ENCODE measurements at regions not wholly inside any gene's neighbourhood (a gene's known extent, or its start where the extent isn't known, plus 50 kb on each side); places are given as distances from the start of the nearest gene placed in this dataset.

- no peak overlapping the region for H3K9ac ChIP-seq (ENCODE audit: low read length in 2 of 2)
- no peak overlapping the region for H3K4me3 ChIP-seq (ENCODE audit: low read length in 2 of 2)
- H3K36me3 ChIP-seq (ENCODE audit: control insufficient read depth in 2 of 2, insufficient read depth in 2 of 2, low read length in 2 of 2) = no peaks in the 10 kb centered on the region
- no peaks in the 10 kb centered on the region for H3K27me3 ChIP-seq (ENCODE audit: control insufficient read depth in 1 of 2, insufficient read depth in 2 of 2, low read length in 2 of 2)
- H3K4me1 ChIP-seq (ENCODE audit: control insufficient read depth, insufficient read depth, low read length) = no peaks in the 10 kb centered on the region
- H3K27ac ChIP-seq (ENCODE audit: low read length) = no peak overlapping the region
- H3K9me3 ChIP-seq (ENCODE audit: control insufficient read depth in 2 of 2, low read length in 2 of 2) = no peaks in the 10 kb centered on the region
These were observed 50.6 kb upstream of the L3MBTL4 start for GRCh38 chr18:6465281-6465680.

GRCh38 chr18:6476190-6476589 lies 61.5 kb upstream of the L3MBTL4 start:
- H3K4me1 ChIP-seq (ENCODE audit: control insufficient read depth, insufficient read depth, low read length) = no peaks in the 10 kb centered on the region
- H3K27me3 ChIP-seq (ENCODE audit: control insufficient read depth in 1 of 2, insufficient read depth in 2 of 2, low read length in 2 of 2) = peaks cover 0 to 2% of the 10 kb centered on the region in 2 donors
- no peaks in the 10 kb centered on the region for H3K36me3 ChIP-seq (ENCODE audit: control insufficient read depth in 2 of 2, insufficient read depth in 2 of 2, low read length in 2 of 2)
- H3K9ac ChIP-seq (ENCODE audit: low read length in 2 of 2) = no peak overlapping the region
- no peak overlapping the region for H3K4me3 ChIP-seq (ENCODE audit: low read length in 2 of 2)
- no peaks in the 10 kb centered on the region for H3K9me3 ChIP-seq (ENCODE audit: control insufficient read depth in 2 of 2, low read length in 2 of 2)
- H3K27ac ChIP-seq (ENCODE audit: low read length) = no peak overlapping the region

GRCh38 chr18:6476880-6477279 lies 62.2 kb upstream of the L3MBTL4 start:
- Histone ChIP-seq H3K27ac (ENCODE audit: low read length) (no peak overlapping the region), H3K4me3 (ENCODE audit: low read length in 2 of 2) (no peak overlapping the region), H3K9ac (ENCODE audit: low read length in 2 of 2) (no peak overlapping the region), H3K36me3 (ENCODE audit: control insufficient read depth in 2 of 2, insufficient read depth in 2 of 2, low read length in 2 of 2) (no peaks in the 10 kb centered on the region), H3K27me3 (ENCODE audit: control insufficient read depth in 1 of 2, insufficient read depth in 2 of 2, low read length in 2 of 2) (peaks cover 0 to 2% of the 10 kb centered on the region in 2 donors), H3K4me1 (ENCODE audit: control insufficient read depth, insufficient read depth, low read length) (no peaks in the 10 kb centered on the region), H3K9me3 (ENCODE audit: control insufficient read depth in 2 of 2, low read length in 2 of 2) (no peaks in the 10 kb centered on the region)

- Histone ChIP-seq H3K27ac (ENCODE audit: low read length) (no peak overlapping the region), H3K9me3 (ENCODE audit: control insufficient read depth in 2 of 2, low read length in 2 of 2) (no peaks in the 10 kb centered on the region), H3K9ac (ENCODE audit: low read length in 2 of 2) (no peak overlapping the region), H3K36me3 (ENCODE audit: control insufficient read depth in 2 of 2, insufficient read depth in 2 of 2, low read length in 2 of 2) (no peaks in the 10 kb centered on the region), H3K4me1 (ENCODE audit: control insufficient read depth, insufficient read depth, low read length) (peaks cover 3% of the 10 kb centered on the region), H3K27me3 (ENCODE audit: control insufficient read depth in 1 of 2, insufficient read depth in 2 of 2, low read length in 2 of 2) (peaks cover 0 to 2% of the 10 kb centered on the region in 2 donors), H3K4me3 (ENCODE audit: low read length in 2 of 2) (no peak overlapping the region)
These were observed 63.4 kb upstream of the L3MBTL4 start for GRCh38 chr18:6478121-6478520.

- no peaks in the 10 kb centered on the region for H3K36me3 ChIP-seq (ENCODE audit: control insufficient read depth in 2 of 2, insufficient read depth in 2 of 2, low read length in 2 of 2)
- H3K27ac ChIP-seq (ENCODE audit: low read length) = no peak overlapping the region
- no peak overlapping the region for H3K4me3 ChIP-seq (ENCODE audit: low read length in 2 of 2)
- H3K9ac ChIP-seq (ENCODE audit: low read length in 2 of 2) = no peak overlapping the region
- H3K4me1 ChIP-seq (ENCODE audit: control insufficient read depth, insufficient read depth, low read length) = peaks cover 3% of the 10 kb centered on the region
- no peaks in the 10 kb centered on the region for H3K9me3 ChIP-seq (ENCODE audit: control insufficient read depth in 2 of 2, low read length in 2 of 2)
- H3K27me3 ChIP-seq (ENCODE audit: control insufficient read depth in 1 of 2, insufficient read depth in 2 of 2, low read length in 2 of 2) = peaks cover 0 to 2% of the 10 kb centered on the region in 2 donors
These were observed 65.0 kb upstream of the L3MBTL4 start for GRCh38 chr18:6479699-6480098.

- no peaks in the 10 kb centered on the region for H3K9me3 ChIP-seq (ENCODE audit: control insufficient read depth in 2 of 2, low read length in 2 of 2)
- H3K4me3 ChIP-seq (ENCODE audit: low read length in 2 of 2) = no peak overlapping the region
- no peaks in the 10 kb centered on the region for H3K27me3 ChIP-seq (ENCODE audit: control insufficient read depth in 1 of 2, insufficient read depth in 2 of 2, low read length in 2 of 2)
- H3K36me3 ChIP-seq (ENCODE audit: control insufficient read depth in 2 of 2, insufficient read depth in 2 of 2, low read length in 2 of 2) = no peaks in the 10 kb centered on the region
- no peak overlapping the region for H3K9ac ChIP-seq (ENCODE audit: low read length in 2 of 2)
- no peak overlapping the region for H3K27ac ChIP-seq (ENCODE audit: low read length)
- H3K4me1 ChIP-seq (ENCODE audit: control insufficient read depth, insufficient read depth, low read length) = peaks cover 3% of the 10 kb centered on the region
These were observed 67.7 kb upstream of the L3MBTL4 start for GRCh38 chr18:6482198-6482977.

- Histone ChIP-seq H3K4me3 (ENCODE audit: low read length in 2 of 2) (no peak overlapping the region), H3K36me3 (ENCODE audit: control insufficient read depth in 2 of 2, insufficient read depth in 2 of 2, low read length in 2 of 2) (no peaks in the 10 kb centered on the region), H3K27me3 (ENCODE audit: control insufficient read depth in 1 of 2, insufficient read depth in 2 of 2, low read length in 2 of 2) (no peaks in the 10 kb centered on the region), H3K4me1 (ENCODE audit: control insufficient read depth, insufficient read depth, low read length) (peaks cover 3% of the 10 kb centered on the region), H3K27ac (ENCODE audit: low read length) (no peak overlapping the region), H3K9ac (ENCODE audit: low read length in 2 of 2) (no peak overlapping the region), H3K9me3 (ENCODE audit: control insufficient read depth in 2 of 2, low read length in 2 of 2) (no peaks in the 10 kb centered on the region)
These were observed 69.9 kb upstream of the L3MBTL4 start for GRCh38 chr18:6484659-6485058.

GRCh38 chr18:6486313-6486712 lies 71.6 kb upstream of the L3MBTL4 start:
- Histone ChIP-seq H3K27me3 (ENCODE audit: control insufficient read depth in 1 of 2, insufficient read depth in 2 of 2, low read length in 2 of 2) (no peaks in the 10 kb centered on the region), H3K9me3 (ENCODE audit: control insufficient read depth in 2 of 2, low read length in 2 of 2) (no peaks in the 10 kb centered on the region), H3K27ac (ENCODE audit: low read length) (no peak overlapping the region), H3K4me1 (ENCODE audit: control insufficient read depth, insufficient read depth, low read length) (peaks cover 3% of the 10 kb centered on the region), H3K9ac (ENCODE audit: low read length in 2 of 2) (no peak overlapping the region), H3K4me3 (ENCODE audit: low read length in 2 of 2) (no peak overlapping the region), H3K36me3 (ENCODE audit: control insufficient read depth in 2 of 2, insufficient read depth in 2 of 2, low read length in 2 of 2) (no peaks in the 10 kb centered on the region)

GRCh38 chr18:6486764-6487426 lies 72.2 kb upstream of the L3MBTL4 start:
- H3K9ac ChIP-seq (ENCODE audit: low read length in 2 of 2) = no peak overlapping the region

GRCh38 chr18:6487968-6488367 lies 73.3 kb upstream of the L3MBTL4 start:
- Histone ChIP-seq H3K27me3 (ENCODE audit: control insufficient read depth in 1 of 2, insufficient read depth in 2 of 2, low read length in 2 of 2) (no peaks in the 10 kb centered on the region), H3K4me3 (ENCODE audit: low read length in 2 of 2) (no peak overlapping the region), H3K36me3 (ENCODE audit: control insufficient read depth in 2 of 2, insufficient read depth in 2 of 2, low read length in 2 of 2) (no peaks in the 10 kb centered on the region), H3K9ac (ENCODE audit: low read length in 2 of 2) (no peak overlapping the region), H3K27ac (ENCODE audit: low read length) (no peak overlapping the region), H3K9me3 (ENCODE audit: control insufficient read depth in 2 of 2, low read length in 2 of 2) (no peaks in the 10 kb centered on the region), H3K4me1 (ENCODE audit: control insufficient read depth, insufficient read depth, low read length) (no peaks in the 10 kb centered on the region)

More at GRCh38 chr18:6486764-6487426, 72.2 kb upstream of the L3MBTL4 start:
- Histone ChIP-seq H3K27me3 (ENCODE audit: control insufficient read depth in 1 of 2, insufficient read depth in 2 of 2, low read length in 2 of 2) (no peaks in the 10 kb centered on the region), H3K4me3 (ENCODE audit: low read length in 2 of 2) (no peak overlapping the region), H3K9me3 (ENCODE audit: control insufficient read depth in 2 of 2, low read length in 2 of 2) (no peaks in the 10 kb centered on the region), H3K4me1 (ENCODE audit: control insufficient read depth, insufficient read depth, low read length) (peaks cover 3% of the 10 kb centered on the region), H3K27ac (ENCODE audit: low read length) (no peak overlapping the region), H3K36me3 (ENCODE audit: control insufficient read depth in 2 of 2, insufficient read depth in 2 of 2, low read length in 2 of 2) (no peaks in the 10 kb centered on the region)

- Histone ChIP-seq H3K4me3 (ENCODE audit: low read length in 2 of 2) (no peak overlapping the region), H3K9me3 (ENCODE audit: control insufficient read depth in 2 of 2, low read length in 2 of 2) (no peaks in the 10 kb centered on the region), H3K36me3 (ENCODE audit: control insufficient read depth in 2 of 2, insufficient read depth in 2 of 2, low read length in 2 of 2) (no peaks in the 10 kb centered on the region), H3K27ac (ENCODE audit: low read length) (no peak overlapping the region), H3K4me1 (ENCODE audit: control insufficient read depth, insufficient read depth, low read length) (no peaks in the 10 kb centered on the region), H3K9ac (ENCODE audit: low read length in 2 of 2) (no peak overlapping the region), H3K27me3 (ENCODE audit: control insufficient read depth in 1 of 2, insufficient read depth in 2 of 2, low read length in 2 of 2) (no peaks in the 10 kb centered on the region)
These were observed 74.2 kb upstream of the L3MBTL4 start for GRCh38 chr18:6488956-6489355.

Measured in stomach smooth muscle (tissue), 2 donors.